ENCODE measurements at regions not wholly inside any gene's neighbourhood (a gene's known extent, or its start where the extent isn't known, plus 50 kb on each side); places are given as distances from the start of the nearest gene placed in this dataset.

DNA sequence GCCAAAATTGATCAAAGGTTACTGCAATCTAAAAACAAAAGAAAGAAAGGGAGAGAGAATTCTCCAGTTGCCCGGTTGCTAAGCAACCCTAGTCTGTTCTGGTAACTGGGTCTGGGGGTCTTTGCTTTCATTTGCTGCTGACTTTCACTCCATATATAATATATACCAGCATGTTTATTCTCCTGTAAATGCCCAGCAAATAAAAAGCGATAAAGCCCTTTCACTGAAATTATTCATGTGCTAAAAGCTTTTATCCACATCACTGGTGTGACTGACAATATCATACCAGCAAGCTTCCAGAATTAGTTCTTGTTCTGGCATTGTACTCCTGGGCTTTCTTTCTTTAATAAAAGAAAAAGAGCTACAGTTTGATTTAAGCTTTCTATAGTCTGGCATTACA is 75.5 kb upstream of the ST8SIA3 start:
- H3K36me3 Mint-ChIP-seq (ENCODE audit: insufficient read depth, unreplicated experiment), result no peaks in the 10 kb centered on the region
- peaks cover 26% of the 10 kb centered on the region for H3K27me3 Mint-ChIP-seq (ENCODE audit: insufficient read depth, unreplicated experiment)
- no peaks in the 10 kb centered on the region for H3K4me1 Mint-ChIP-seq (ENCODE audit: insufficient read depth, unreplicated experiment)
- DNase-seq (ENCODE audit: unreplicated experiment), result no peak
- H3K27ac Mint-ChIP-seq (ENCODE audit: low read depth, unreplicated experiment), result no peak overlapping the region
- intact Hi-C loops (cut with micrococcal nuclease), result no loop called here
- CTCF ChIA-PET, result no interaction called here
- H3K9me3 Mint-ChIP-seq (ENCODE audit: unreplicated experiment), result no peaks in the 10 kb centered on the region
- BruUV-seq (replicated peaks), result no TSS peak
- no peak overlapping the region for H3K4me3 Mint-ChIP-seq (ENCODE audit: unreplicated experiment)
- TF ChIP-seq, protein P1, sequence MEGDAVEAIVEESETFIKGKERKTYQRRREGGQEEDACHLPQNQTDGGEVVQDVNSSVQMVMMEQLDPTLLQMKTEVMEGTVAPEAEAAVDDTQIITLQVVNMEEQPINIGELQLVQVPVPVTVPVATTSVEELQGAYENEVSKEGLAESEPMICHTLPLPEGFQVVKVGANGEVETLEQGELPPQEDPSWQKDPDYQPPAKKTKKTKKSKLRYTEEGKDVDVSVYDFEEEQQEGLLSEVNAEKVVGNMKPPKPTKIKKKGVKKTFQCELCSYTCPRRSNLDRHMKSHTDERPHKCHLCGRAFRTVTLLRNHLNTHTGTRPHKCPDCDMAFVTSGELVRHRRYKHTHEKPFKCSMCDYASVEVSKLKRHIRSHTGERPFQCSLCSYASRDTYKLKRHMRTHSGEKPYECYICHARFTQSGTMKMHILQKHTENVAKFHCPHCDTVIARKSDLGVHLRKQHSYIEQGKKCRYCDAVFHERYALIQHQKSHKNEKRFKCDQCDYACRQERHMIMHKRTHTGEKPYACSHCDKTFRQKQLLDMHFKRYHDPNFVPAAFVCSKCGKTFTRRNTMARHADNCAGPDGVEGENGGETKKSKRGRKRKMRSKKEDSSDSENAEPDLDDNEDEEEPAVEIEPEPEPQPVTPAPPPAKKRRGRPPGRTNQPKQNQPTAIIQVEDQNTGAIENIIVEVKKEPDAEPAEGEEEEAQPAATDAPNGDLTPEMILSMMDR (IDR thresholded peaks at IDR 0.05; ENCODE audit: unreplicated experiment), result no peak
- POLR2A ChIA-PET, result no interaction called here

DNA sequence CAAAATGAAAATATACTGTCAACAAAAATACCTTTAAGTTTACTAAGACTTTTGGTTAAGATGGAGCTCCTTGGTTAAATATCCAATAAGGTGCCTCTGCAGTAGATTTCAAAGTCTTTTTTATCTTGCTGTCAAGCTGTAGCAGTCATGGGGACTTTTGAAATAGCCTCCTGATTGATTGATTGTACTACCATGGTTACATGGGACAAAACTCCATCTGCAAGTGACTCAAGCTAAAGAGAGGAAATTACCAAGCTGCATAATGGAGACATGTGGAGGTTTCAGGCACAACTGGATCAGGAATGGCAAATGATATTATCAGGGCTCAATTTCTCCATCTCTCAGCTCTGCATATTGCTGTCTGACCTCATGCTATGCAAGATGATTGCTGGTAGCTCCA is 73.4 kb upstream of the ST8SIA3 start:
- H3K27me3 Mint-ChIP-seq (ENCODE audit: insufficient read depth, unreplicated experiment), result peaks cover 16% of the 10 kb centered on the region
- no peaks in the 10 kb centered on the region for H3K36me3 Mint-ChIP-seq (ENCODE audit: insufficient read depth, unreplicated experiment)
- BruUV-seq (replicated peaks), result no TSS peak
- ChIA-PET CTCF (interaction anchor here (0.5 kb wide), 1 partner anchor 1873 kb away, joined by 3 read pairs; no protein-coding TSS in a partner anchor), POLR2A (no interaction called here)
- TF ChIP-seq, protein P1 (IDR thresholded peaks at IDR 0.05; ENCODE audit: unreplicated experiment), result no peak
- no peaks in the 10 kb centered on the region for H3K4me1 Mint-ChIP-seq (ENCODE audit: insufficient read depth, unreplicated experiment)
- no peak overlapping the region for H3K27ac Mint-ChIP-seq (ENCODE audit: low read depth, unreplicated experiment)
- intact Hi-C loops (cut with micrococcal nuclease), result no loop called here
- DNase-seq (ENCODE audit: unreplicated experiment), result no peak
- H3K9me3 Mint-ChIP-seq (ENCODE audit: unreplicated experiment), result no peaks in the 10 kb centered on the region
- H3K4me3 Mint-ChIP-seq (ENCODE audit: unreplicated experiment), result no peak overlapping the region

DNA sequence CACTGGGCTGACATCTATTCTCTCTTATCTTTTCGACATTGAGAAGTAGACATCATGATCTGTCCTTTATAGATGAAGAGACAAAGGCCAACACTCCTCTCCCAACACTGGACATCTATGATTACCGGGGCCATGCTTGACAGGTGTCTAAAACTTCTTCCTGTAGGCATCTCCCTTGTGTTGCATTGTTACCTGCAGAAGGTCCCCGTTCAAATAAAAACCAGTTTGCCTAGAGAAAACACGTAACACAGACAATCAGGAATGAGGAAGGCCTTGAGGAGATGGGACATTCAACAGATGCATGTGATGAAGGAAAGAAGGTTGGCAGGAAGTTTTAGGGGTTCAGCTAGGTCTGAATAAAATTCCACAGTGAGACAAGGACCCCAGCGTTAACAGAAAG is 70.8 kb upstream of the ST8SIA3 start:
- no TSS peak for BruUV-seq (replicated peaks)
- TF ChIP-seq, protein P1 (IDR thresholded peaks at IDR 0.05; ENCODE audit: unreplicated experiment), result no peak
- H3K27ac Mint-ChIP-seq (ENCODE audit: low read depth, unreplicated experiment), result no peak overlapping the region
- POLR2A ChIA-PET, result no interaction called here
- H3K4me3 Mint-ChIP-seq (ENCODE audit: unreplicated experiment), result no peak overlapping the region
- H3K27me3 Mint-ChIP-seq (ENCODE audit: insufficient read depth, unreplicated experiment), result peaks cover 1% of the 10 kb centered on the region
- DNase-seq (ENCODE audit: unreplicated experiment), result no peak
- no peaks in the 10 kb centered on the region for H3K4me1 Mint-ChIP-seq (ENCODE audit: insufficient read depth, unreplicated experiment)
- CTCF ChIA-PET, result no interaction called here
- no peaks in the 10 kb centered on the region for H3K9me3 Mint-ChIP-seq (ENCODE audit: unreplicated experiment)
- intact Hi-C loops (cut with micrococcal nuclease), result no loop called here
- H3K36me3 Mint-ChIP-seq (ENCODE audit: insufficient read depth, unreplicated experiment), result no peaks in the 10 kb centered on the region

DNA sequence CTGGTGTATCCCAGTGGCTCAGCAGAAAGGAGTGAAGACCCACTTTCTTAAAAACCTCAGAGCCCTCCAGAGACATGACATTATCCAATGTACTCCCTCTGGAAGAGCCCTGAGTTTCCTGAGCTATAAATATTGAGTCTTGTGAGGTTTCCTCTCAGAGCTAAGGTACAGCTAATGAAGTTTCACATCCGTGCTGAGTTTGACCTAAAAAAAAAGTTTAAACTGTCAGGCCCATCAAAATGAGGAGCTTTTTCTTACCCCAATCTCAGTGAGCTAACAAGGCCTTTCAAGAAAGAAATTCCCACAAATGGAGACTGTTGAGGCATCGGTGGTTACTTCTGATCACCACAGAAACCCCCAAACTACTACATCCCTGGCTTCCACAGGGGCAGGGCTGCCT is 65.4 kb upstream of the ST8SIA3 start:
- H3K27ac Mint-ChIP-seq (ENCODE audit: low read depth, unreplicated experiment), result no peak overlapping the region
- H3K36me3 Mint-ChIP-seq (ENCODE audit: insufficient read depth, unreplicated experiment), result no peaks in the 10 kb centered on the region
- TF ChIP-seq, protein P1 (IDR thresholded peaks at IDR 0.05; ENCODE audit: unreplicated experiment), result no peak
- no TSS peak for BruUV-seq (replicated peaks)
- no peak overlapping the region for H3K4me3 Mint-ChIP-seq (ENCODE audit: unreplicated experiment)
- CTCF ChIA-PET, result no interaction called here
- no peaks in the 10 kb centered on the region for H3K4me1 Mint-ChIP-seq (ENCODE audit: insufficient read depth, unreplicated experiment)
- peaks cover 10% of the 10 kb centered on the region for H3K9me3 Mint-ChIP-seq (ENCODE audit: unreplicated experiment)
- DNase-seq (ENCODE audit: unreplicated experiment), result no peak
- POLR2A ChIA-PET, result no interaction called here
- H3K27me3 Mint-ChIP-seq (ENCODE audit: insufficient read depth, unreplicated experiment), result no peaks in the 10 kb centered on the region
- intact Hi-C loops (cut with micrococcal nuclease), result no loop called here

Measured in MCF 10A (cell line).